ENCODE measurements at regions not wholly inside any gene's neighbourhood (a gene's known extent, or its start where the extent isn't known, plus 50 kb on each side); places are given as distances from the start of the nearest gene placed in this dataset.
"Not testable (repeated sequence)": the region's sequence is repeated elsewhere in the genome, so short reads cannot be mapped to it uniquely, and the experiment has no call there.

GRCh38 chr2:120543899-120544298 is 191.8 kb upstream of the GLI2 start:
- Histone ChIP-seq H3K9ac (ENCODE audit: low read length) (no peak overlapping the region), H3K79me2 (ENCODE audit: control insufficient read depth, insufficient read depth, low read length) (no peaks in the 10 kb centered on the region), H3K27me3 (replicated peaks in 1 of 4; ENCODE audit: control extremely low read depth in 1 of 4, control insufficient read depth in 3 of 4, insufficient read depth in 4 of 4, low read length in 3 of 4) (no peaks in the 10 kb centered on the region), H3K4me3 (ENCODE audit: control extremely low read depth in 1 of 5, extremely low read depth in 1 of 5, insufficient read depth in 1 of 5, low read depth in 2 of 5, low read length in 4 of 5) (no peak overlapping the region), H2AFZ (ENCODE audit: insufficient read depth, low read depth, low read length, poor library complexity, severe bottlenecking) (no peak overlapping the region), H3K4me2 (replicated peaks; ENCODE audit: low read depth, low read length, poor library complexity, severe bottlenecking) (no peak overlapping the region), H3K9me3 (ENCODE audit: control extremely low read depth in 1 of 3, control insufficient read depth in 2 of 3, insufficient read depth in 1 of 3, low read length in 2 of 3) (peaks cover 0 to 6% (median 0%) of the 10 kb centered on the region in 3 donors), H3K27ac (ENCODE audit: low read length in 2 of 2) (no peak overlapping the region), H4K20me1 (ENCODE audit: control insufficient read depth, insufficient read depth, low read length, poor library complexity, severe bottlenecking) (no peaks in the 10 kb centered on the region), H3K4me1 (ENCODE audit: control insufficient read depth in 2 of 2, insufficient read depth in 2 of 2, low read length in 2 of 2) (no peaks in the 10 kb centered on the region), H3K36me3 (replicated peaks in 1 of 2; ENCODE audit: control extremely low read depth in 1 of 2, control insufficient read depth in 1 of 2, extremely low read depth in 1 of 2, insufficient read depth in 2 of 2, low read length in 1 of 2) (no peaks in the 10 kb centered on the region)
- Mint-ChIP-seq H3K9me3 (ENCODE audit: insufficient read depth) (no peaks in the 10 kb centered on the region), H3K4me3 (no peak overlapping the region), H3K4me1 (no peaks in the 10 kb centered on the region), H3K27ac (no peak overlapping the region), H3K27me3 (peaks cover 5% of the 10 kb centered on the region)
- WGBS (ENCODE audit: insufficient coverage), result 52% methylated on average over 14 of the region's 16 CpGs
- ChIA-PET CTCF (no interaction called here), POLR2A (no interaction called here)
- no peak for TF ChIP-seq EZH2 (IDR thresholded peaks at IDR 0.05; ENCODE audit: borderline replicate concordance, insufficient read depth, low read depth, low read length, poor library complexity, severe bottlenecking)
- no peak for TF ChIP-seq CTCF (IDR thresholded peaks at IDR 0.05)
- no peak for ATAC-seq (ENCODE audit: low read depth)
- no peak for DNase-seq
- intact Hi-C loops (cut with micrococcal nuclease), result no loop called here

- Mint-ChIP-seq H3K4me3 (no peak overlapping the region), H3K27me3 (peaks cover 5% of the 10 kb centered on the region), H3K9me3 (ENCODE audit: insufficient read depth) (no peaks in the 10 kb centered on the region), H3K27ac (no peak overlapping the region), H3K4me1 (no peaks in the 10 kb centered on the region)
- H3K4me3 ChIP-seq (ENCODE audit: control extremely low read depth in 1 of 5, extremely low read depth in 1 of 5, insufficient read depth in 1 of 5, low read depth in 2 of 5, low read length in 4 of 5), result no peak overlapping the region
- ChIA-PET CTCF (no interaction called here), POLR2A (no interaction called here)
- no peaks in the 10 kb centered on the region for H3K27me3 ChIP-seq (replicated peaks in 1 of 4; ENCODE audit: control extremely low read depth in 1 of 4, control insufficient read depth in 3 of 4, insufficient read depth in 4 of 4, low read length in 3 of 4)
- intact Hi-C loops (cut with micrococcal nuclease), result no loop called here
- no peaks in the 10 kb centered on the region for H4K20me1 ChIP-seq (ENCODE audit: control insufficient read depth, insufficient read depth, low read length, poor library complexity, severe bottlenecking)
- no peak overlapping the region for H3K9ac ChIP-seq (ENCODE audit: low read length)
- no peak for DNase-seq
- WGBS (ENCODE audit: insufficient coverage), result 89% methylated on average over 9 of the region's 9 CpGs
- TF ChIP-seq EZH2 (IDR thresholded peaks at IDR 0.05; ENCODE audit: borderline replicate concordance, insufficient read depth, low read depth, low read length, poor library complexity, severe bottlenecking) (no peak), CTCF (IDR thresholded peaks at IDR 0.05) (no peak)
- H3K9me3 ChIP-seq (ENCODE audit: control extremely low read depth in 1 of 3, control insufficient read depth in 2 of 3, insufficient read depth in 1 of 3, low read length in 2 of 3), result peaks cover 0 to 6% (median 0%) of the 10 kb centered on the region in 3 donors
- H3K27ac ChIP-seq (ENCODE audit: low read length in 2 of 2), result no peak overlapping the region
- H3K36me3 ChIP-seq (replicated peaks in 1 of 2; ENCODE audit: control extremely low read depth in 1 of 2, control insufficient read depth in 1 of 2, extremely low read depth in 1 of 2, insufficient read depth in 2 of 2, low read length in 1 of 2), result no peaks in the 10 kb centered on the region
- no peaks in the 10 kb centered on the region for H3K4me1 ChIP-seq (ENCODE audit: control insufficient read depth in 2 of 2, insufficient read depth in 2 of 2, low read length in 2 of 2)
- H3K79me2 ChIP-seq (ENCODE audit: control insufficient read depth, insufficient read depth, low read length), result no peaks in the 10 kb centered on the region
- no peak overlapping the region for H3K4me2 ChIP-seq (replicated peaks; ENCODE audit: low read depth, low read length, poor library complexity, severe bottlenecking)
- no peak for ATAC-seq (ENCODE audit: low read depth)
- H2AFZ ChIP-seq (ENCODE audit: insufficient read depth, low read depth, low read length, poor library complexity, severe bottlenecking), result no peak overlapping the region
Observed at GRCh38 chr2:120544522-120544921, 191.1 kb upstream of the GLI2 start.

- 87% methylated on average over 4 of the region's 11 CpGs for WGBS (ENCODE audit: insufficient coverage)
- H3K27ac ChIP-seq (ENCODE audit: low read length in 2 of 2); H3K9me3 Mint-ChIP-seq (ENCODE audit: insufficient read depth); H3K4me2 ChIP-seq (replicated peaks; ENCODE audit: low read depth, low read length, poor library complexity, severe bottlenecking); H3K9ac ChIP-seq (ENCODE audit: low read length); H2AFZ ChIP-seq (ENCODE audit: insufficient read depth, low read depth, low read length, poor library complexity, severe bottlenecking); H3K27me3 ChIP-seq (replicated peaks in 1 of 4; ENCODE audit: control extremely low read depth in 1 of 4, control insufficient read depth in 3 of 4, insufficient read depth in 4 of 4, low read length in 3 of 4); H3K4me1 ChIP-seq (ENCODE audit: control insufficient read depth in 2 of 2, insufficient read depth in 2 of 2, low read length in 2 of 2); H3K27ac Mint-ChIP-seq; H3K4me3 Mint-ChIP-seq; H3K36me3 ChIP-seq (replicated peaks in 1 of 2; ENCODE audit: control extremely low read depth in 1 of 2, control insufficient read depth in 1 of 2, extremely low read depth in 1 of 2, insufficient read depth in 2 of 2, low read length in 1 of 2); H3K4me3 ChIP-seq (ENCODE audit: control extremely low read depth in 1 of 5, extremely low read depth in 1 of 5, insufficient read depth in 1 of 5, low read depth in 2 of 5, low read length in 4 of 5); H3K4me1 Mint-ChIP-seq; ATAC-seq (ENCODE audit: low read depth); DNase-seq; H3K79me2 ChIP-seq (ENCODE audit: control insufficient read depth, insufficient read depth, low read length); POLR2A ChIA-PET; H3K27me3 Mint-ChIP-seq; intact Hi-C loops (cut with micrococcal nuclease); H4K20me1 ChIP-seq (ENCODE audit: control insufficient read depth, insufficient read depth, low read length, poor library complexity, severe bottlenecking); H3K9me3 ChIP-seq (ENCODE audit: control extremely low read depth in 1 of 3, control insufficient read depth in 2 of 3, insufficient read depth in 1 of 3, low read length in 2 of 3); CTCF ChIA-PET: not testable (repeated sequence)
Observed at GRCh38 chr2:120545007-120545406, 190.7 kb upstream of the GLI2 start.

All from B cell (primary cell).